ENCODE measurements at regions not wholly inside any gene's neighbourhood (a gene's known extent, or its start where the extent isn't known, plus 50 kb on each side); places are given as distances from the start of the nearest gene placed in this dataset.

DNA sequence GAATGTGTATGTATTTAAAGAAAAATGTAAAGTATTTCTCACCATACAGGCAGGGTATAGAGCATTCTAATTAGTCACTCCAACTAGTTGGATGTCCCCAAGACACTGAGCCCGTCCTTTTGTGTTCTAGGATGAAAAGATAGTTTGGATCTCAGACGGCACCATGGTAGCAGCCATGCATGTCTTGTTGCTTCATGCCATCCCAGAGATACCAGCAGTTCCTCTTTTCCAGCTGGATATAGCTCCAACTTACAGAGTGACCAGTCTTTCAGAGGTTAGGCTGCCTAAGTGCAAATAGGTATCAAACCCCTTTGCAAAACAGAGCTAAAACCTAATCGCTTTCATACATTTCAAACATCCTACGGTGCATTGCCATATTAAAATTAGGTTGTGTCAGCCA is 275.3 kb downstream of the MTX2 start:
- 59 to 61% methylated on average over 4 of the region's 4 CpGs for whole genome bisulfite sequencing, 2 donors
- no peak for TF ChIP-seq POLR2A (IDR thresholded peaks at IDR 0.05)
- TF ChIP-seq, protein P1, sequence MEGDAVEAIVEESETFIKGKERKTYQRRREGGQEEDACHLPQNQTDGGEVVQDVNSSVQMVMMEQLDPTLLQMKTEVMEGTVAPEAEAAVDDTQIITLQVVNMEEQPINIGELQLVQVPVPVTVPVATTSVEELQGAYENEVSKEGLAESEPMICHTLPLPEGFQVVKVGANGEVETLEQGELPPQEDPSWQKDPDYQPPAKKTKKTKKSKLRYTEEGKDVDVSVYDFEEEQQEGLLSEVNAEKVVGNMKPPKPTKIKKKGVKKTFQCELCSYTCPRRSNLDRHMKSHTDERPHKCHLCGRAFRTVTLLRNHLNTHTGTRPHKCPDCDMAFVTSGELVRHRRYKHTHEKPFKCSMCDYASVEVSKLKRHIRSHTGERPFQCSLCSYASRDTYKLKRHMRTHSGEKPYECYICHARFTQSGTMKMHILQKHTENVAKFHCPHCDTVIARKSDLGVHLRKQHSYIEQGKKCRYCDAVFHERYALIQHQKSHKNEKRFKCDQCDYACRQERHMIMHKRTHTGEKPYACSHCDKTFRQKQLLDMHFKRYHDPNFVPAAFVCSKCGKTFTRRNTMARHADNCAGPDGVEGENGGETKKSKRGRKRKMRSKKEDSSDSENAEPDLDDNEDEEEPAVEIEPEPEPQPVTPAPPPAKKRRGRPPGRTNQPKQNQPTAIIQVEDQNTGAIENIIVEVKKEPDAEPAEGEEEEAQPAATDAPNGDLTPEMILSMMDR (IDR thresholded peaks at IDR 0.05) = no peak
- TF ChIP-seq EP300 (IDR thresholded peaks at IDR 0.05) = no peak
- Histone ChIP-seq H3K36me3 (no peaks in the 10 kb centered on the region), H3K4me3 (no peak overlapping the region), H3K4me1 (peaks cover 0 to 22% (median 4%) of the 10 kb centered on the region in 4 donors), H3K27me3 (no peaks in the 10 kb centered on the region), H3K9me3 (no peaks in the 10 kb centered on the region), H3K27ac (peak overlapping the region in 1 of 4 donors; percentile 14)
- no peak for DNase-seq (ENCODE audit: low spot score in 2 of 2)

DNA sequence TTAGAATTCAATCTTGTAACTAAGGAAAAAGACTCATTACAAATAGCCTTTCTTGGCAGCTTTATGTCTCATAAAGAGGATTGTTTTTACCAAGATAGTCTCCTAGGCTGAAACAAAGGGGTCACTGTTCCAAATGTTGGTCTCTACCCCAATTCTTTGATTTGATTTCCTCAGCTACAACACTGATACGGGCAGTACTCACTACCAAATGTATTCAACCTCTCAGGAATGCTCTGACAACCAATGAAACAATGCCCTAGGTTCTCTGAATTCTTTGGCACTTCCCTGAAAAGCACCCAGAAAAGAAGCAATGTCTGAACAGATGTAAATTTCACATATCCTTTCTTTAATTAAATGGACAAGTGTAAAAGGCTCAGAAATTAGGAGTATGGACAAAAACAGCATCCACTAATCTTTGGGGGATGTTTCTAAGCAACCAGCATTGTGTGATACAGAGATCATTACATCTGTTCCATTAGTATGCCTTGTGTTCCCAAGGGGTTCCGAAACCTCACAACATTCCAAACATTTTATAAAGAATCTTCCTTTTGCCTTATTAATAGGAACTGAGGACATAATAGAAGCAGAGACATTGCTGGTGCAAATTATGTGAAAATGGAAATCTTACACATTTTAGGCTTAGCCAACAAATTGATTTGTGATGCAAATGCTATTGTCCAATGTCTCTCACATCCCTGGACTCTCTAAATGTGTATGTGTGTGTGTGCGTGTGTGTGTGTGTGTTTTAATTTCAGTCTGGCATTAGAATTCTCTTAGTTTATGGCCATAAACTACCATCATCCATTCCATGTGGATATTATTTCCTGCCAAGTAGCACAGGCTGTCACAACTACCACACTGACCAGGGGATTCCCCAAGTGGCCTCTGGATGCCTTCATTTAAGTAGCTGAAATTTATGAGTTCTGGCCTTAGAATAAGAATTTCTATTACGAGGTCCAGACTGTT is 276.0 kb downstream of the MTX2 start:
- no peak for DNase-seq (ENCODE audit: low spot score in 2 of 2)
- Histone ChIP-seq H3K36me3 (no peaks in the 10 kb centered on the region), H3K27me3 (no peaks in the 10 kb centered on the region), H3K4me1 (peaks cover 0 to 22% (median 4%) of the 10 kb centered on the region in 4 donors), H3K4me3 (no peak overlapping the region), H3K27ac (peak overlapping the region in 1 of 4 donors; percentile 14), H3K9me3 (no peaks in the 10 kb centered on the region)
- WGBS, 2 donors = 27 to 36% methylated on average over 4 of the region's 4 CpGs
- TF ChIP-seq EP300 (IDR thresholded peaks at IDR 0.05) = no peak
- TF ChIP-seq POLR2A (IDR thresholded peaks at IDR 0.05) = no peak
- TF ChIP-seq, protein P1 (IDR thresholded peaks at IDR 0.05) = no peak

DNA sequence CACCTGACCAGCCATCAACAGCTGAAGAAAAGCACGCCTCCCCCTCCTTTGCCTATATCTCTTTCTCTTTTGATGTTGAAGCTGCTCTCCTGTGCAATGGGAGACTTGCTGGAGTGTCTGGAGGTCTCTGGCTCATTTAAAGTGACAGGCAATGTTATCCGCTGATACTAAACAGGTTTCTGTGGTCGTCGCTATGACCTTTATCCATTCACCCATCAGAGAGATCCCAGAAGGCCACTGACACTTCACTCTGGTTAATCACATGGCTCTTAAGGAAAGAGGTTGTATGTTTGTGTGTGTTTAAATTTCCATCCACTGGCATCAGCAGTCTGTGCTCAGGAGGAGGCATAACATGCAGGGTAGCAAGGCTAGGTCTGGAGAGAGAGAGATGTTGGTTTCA is 277.3 kb downstream of the MTX2 start:
- no peaks in the 10 kb centered on the region for H3K36me3 ChIP-seq
- no peak for DNase-seq (ENCODE audit: low spot score in 2 of 2)
- H3K4me3 ChIP-seq = no peak overlapping the region
- H3K9me3 ChIP-seq = no peaks in the 10 kb centered on the region
- 91 to 94% methylated on average over 4 of the region's 4 CpGs for WGBS, 2 donors
- no peaks in the 10 kb centered on the region for H3K27me3 ChIP-seq
- TF ChIP-seq, protein P1 (IDR thresholded peaks at IDR 0.05) = no peak
- no peak for TF ChIP-seq POLR2A (IDR thresholded peaks at IDR 0.05)
- no peak for TF ChIP-seq EP300 (IDR thresholded peaks at IDR 0.05)
- H3K27ac ChIP-seq = no peak overlapping the region
- H3K4me1 ChIP-seq = peaks cover 0 to 22% (median 4%) of the 10 kb centered on the region in 4 donors

DNA sequence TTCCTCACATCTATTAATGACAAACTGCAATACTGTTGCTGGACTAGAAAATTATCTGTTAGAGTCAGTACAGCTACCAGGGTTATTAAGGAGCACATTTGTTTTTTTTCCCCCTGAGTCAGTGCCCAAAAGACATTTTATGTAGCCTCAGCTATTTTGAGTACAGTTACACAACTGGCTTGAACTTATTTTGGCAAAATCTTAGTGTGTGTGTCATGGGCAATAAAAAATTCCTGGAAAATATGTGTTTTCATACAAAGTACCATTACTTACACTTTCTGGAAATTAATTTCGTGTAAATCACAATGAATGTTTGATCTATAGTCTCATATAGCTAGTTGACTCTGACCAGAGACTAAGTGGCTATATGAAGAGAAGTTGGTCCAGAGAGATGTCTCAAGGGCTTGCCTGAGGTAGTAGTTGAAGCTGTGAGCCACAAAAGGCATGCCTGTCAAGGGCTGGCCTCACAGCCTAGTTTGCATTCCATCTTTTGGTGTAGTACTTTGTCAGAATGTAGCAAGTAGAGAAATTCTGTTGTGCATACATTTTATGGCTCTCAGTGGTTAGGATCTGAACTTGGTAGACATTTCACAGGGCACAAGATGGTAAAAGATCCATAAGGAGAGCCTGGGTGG is 283.4 kb downstream of the MTX2 start:
- Histone ChIP-seq H3K4me3 (no peak overlapping the region), H3K27me3 (peaks cover 0 to 10% of the 10 kb centered on the region in 2 donors), H3K36me3 (no peaks in the 10 kb centered on the region), H3K27ac (peak overlapping the region in 2 of 4 donors; percentile 63 to 66), H3K4me1 (peaks cover 0 to 24% (median 6%) of the 10 kb centered on the region in 4 donors), H3K9me3 (no peaks in the 10 kb centered on the region)
- 31 to 34% methylated on average over 1 of the region's 1 CpG for WGBS, 2 donors
- DNase-seq (ENCODE audit: low spot score in 2 of 2) = no peak
- no peak for TF ChIP-seq POLR2A (IDR thresholded peaks at IDR 0.05)
- peak in 1 of 2 donors; percentile 48 for TF ChIP-seq EP300 (IDR thresholded peaks at IDR 0.05)

DNA sequence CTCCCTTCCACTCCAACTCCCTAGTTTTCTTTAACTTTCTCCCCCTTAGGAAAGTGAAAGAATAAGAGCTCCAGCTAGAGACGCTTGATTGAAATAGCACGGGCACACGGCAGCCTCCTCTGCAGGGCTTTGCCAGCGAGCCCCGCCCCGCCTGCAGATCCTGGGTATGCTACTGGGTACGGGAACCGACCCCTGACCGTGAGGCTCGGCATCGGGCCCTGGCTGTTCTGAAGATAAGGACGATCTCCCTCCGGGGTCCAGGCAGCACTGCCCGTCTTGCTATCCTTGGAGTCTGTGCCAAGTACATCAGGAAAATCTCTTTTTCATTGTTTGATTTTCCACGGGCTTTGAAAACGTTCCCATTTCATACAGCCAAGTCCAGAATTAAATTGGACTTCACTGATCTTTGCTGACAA is 284.5 kb downstream of the MTX2 start:
- H3K27me3 ChIP-seq = peaks cover 0 to 12% of the 10 kb centered on the region in 2 donors
- peak overlapping the region; percentile 32 to 50 (median 40) for H3K4me3 ChIP-seq
- peak overlapping the region; percentile 61 to 78 (median 70) for H3K27ac ChIP-seq
- no peaks in the 10 kb centered on the region for H3K9me3 ChIP-seq
- WGBS, 2 donors = 1% methylated on average over 16 of the region's 16 CpGs
- H3K36me3 ChIP-seq = no peaks in the 10 kb centered on the region
- peak; percentile 12 to 42 for DNase-seq (ENCODE audit: low spot score in 2 of 2)
- no peak for TF ChIP-seq POLR2A (IDR thresholded peaks at IDR 0.05)
- peak in 1 of 2 donors; percentile 5 for TF ChIP-seq EP300 (IDR thresholded peaks at IDR 0.05)
- TF ChIP-seq, protein P1 (IDR thresholded peaks at IDR 0.05) = peak in 3 of 5 experiments; percentile 7 to 28 (median 11)
- H3K4me1 ChIP-seq = peaks cover 0 to 24% (median 6%) of the 10 kb centered on the region in 4 donors
